ENCODE measurements at regions not wholly inside any gene's neighbourhood (a gene's known extent, or its start where the extent isn't known, plus 50 kb on each side); places are given as distances from the start of the nearest gene placed in this dataset.

DNA sequence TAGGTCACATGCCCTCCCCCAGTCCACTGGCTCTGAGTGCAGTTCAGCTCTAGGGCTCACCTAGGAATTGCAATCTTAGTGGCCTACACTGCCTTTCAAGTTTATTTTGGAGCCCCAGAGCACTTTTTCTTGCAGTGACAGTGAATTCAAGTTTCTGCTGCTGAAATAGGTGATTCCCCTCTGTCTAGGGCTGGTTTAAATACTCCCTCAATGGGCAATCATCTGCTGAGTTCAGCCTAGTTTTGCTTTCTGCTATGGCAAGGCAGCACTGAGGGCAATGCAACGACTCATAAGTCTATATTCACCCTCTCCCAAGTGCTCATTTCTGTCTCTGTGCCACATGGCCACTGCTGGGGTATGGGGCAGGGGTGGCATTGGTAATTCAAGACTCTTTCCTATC, 472.6 kb upstream of the RGS18 start:
- POLR2A ChIA-PET = no interaction called here
- CTCF ChIA-PET = no interaction called here
- TF ChIP-seq NFRKB (IDR thresholded peaks at IDR 0.05) = no peak
- no peak for TF ChIP-seq FOXA1 (IDR thresholded peaks at IDR 0.05)
- TF ChIP-seq, protein P1, sequence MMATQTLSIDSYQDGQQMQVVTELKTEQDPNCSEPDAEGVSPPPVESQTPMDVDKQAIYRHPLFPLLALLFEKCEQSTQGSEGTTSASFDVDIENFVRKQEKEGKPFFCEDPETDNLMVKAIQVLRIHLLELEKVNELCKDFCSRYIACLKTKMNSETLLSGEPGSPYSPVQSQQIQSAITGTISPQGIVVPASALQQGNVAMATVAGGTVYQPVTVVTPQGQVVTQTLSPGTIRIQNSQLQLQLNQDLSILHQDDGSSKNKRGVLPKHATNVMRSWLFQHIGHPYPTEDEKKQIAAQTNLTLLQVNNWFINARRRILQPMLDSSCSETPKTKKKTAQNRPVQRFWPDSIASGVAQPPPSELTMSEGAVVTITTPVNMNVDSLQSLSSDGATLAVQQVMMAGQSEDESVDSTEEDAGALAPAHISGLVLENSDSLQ (IDR thresholded peaks at IDR 0.05) = no peak
- no peak for TF ChIP-seq ELF4 (IDR thresholded peaks at IDR 0.05)
- TF ChIP-seq HDGF (IDR thresholded peaks at IDR 0.05; ENCODE audit: borderline replicate concordance) = no peak
- no peak for TF ChIP-seq LEF1 (IDR thresholded peaks at IDR 0.05; ENCODE audit: borderline replicate concordance)
- no peak for TF ChIP-seq FOXK2 (IDR thresholded peaks at IDR 0.05)
- TF ChIP-seq SP1 (IDR thresholded peaks at IDR 0.05) = no peak
- no peak for TF ChIP-seq CTBP1 (IDR thresholded peaks at IDR 0.05; ENCODE audit: borderline replicate concordance)
- no peak for TF ChIP-seq FOXM1 (IDR thresholded peaks at IDR 0.05; ENCODE audit: borderline replicate concordance)
- TF ChIP-seq TARDBP (IDR thresholded peaks at IDR 0.05) = no peak
- no peak for DNase-seq (ENCODE audit: extremely low spot score)

DNA sequence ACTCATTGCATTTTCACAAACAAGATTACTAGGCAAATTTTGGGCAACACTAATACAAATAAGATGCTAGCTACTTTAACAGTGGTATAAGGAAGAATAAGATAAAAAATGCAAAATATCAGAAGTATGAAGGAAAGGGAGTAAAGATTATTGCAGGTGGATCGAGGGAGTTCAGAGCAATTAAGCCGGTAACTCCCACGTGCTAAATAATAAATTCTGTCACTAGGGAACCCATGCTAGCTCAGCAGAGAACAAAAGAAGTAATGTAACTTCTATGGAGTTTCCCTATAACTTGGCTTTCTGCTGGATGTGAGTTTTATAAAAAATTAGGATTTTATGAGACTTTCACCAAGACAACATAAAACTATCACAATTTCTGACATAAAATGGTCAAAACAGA, 470.5 kb upstream of the RGS18 start:
- TF ChIP-seq HDGF (IDR thresholded peaks at IDR 0.05; ENCODE audit: borderline replicate concordance) (no peak), NFRKB (IDR thresholded peaks at IDR 0.05) (no peak), BHLHE40 (IDR thresholded peaks at IDR 0.05; ENCODE audit: borderline replicate concordance) (no peak), SUZ12 (IDR thresholded peaks at IDR 0.05) (no peak), FOXA1 (IDR thresholded peaks at IDR 0.05) (no peak), CTBP1 (IDR thresholded peaks at IDR 0.05; ENCODE audit: borderline replicate concordance) (no peak), FOXM1 (IDR thresholded peaks at IDR 0.05; ENCODE audit: borderline replicate concordance) (no peak), SP1 (IDR thresholded peaks at IDR 0.05) (no peak), LEF1 (IDR thresholded peaks at IDR 0.05; ENCODE audit: borderline replicate concordance) (no peak), L3MBTL2 (conservative IDR thresholded peaks at IDR 0.05) (no peak), ARNT (IDR thresholded peaks at IDR 0.05) (no peak), TARDBP (IDR thresholded peaks at IDR 0.05) (no peak), FOXK2 (IDR thresholded peaks at IDR 0.05) (no peak), ZNF384 (IDR thresholded peaks at IDR 0.05) (no peak), ELF4 (IDR thresholded peaks at IDR 0.05) (no peak)
- TF ChIP-seq, protein P1 (IDR thresholded peaks at IDR 0.05) = no peak
- ChIA-PET POLR2A (no interaction called here), CTCF (no interaction called here)
- no peak for DNase-seq (ENCODE audit: extremely low spot score)

DNA sequence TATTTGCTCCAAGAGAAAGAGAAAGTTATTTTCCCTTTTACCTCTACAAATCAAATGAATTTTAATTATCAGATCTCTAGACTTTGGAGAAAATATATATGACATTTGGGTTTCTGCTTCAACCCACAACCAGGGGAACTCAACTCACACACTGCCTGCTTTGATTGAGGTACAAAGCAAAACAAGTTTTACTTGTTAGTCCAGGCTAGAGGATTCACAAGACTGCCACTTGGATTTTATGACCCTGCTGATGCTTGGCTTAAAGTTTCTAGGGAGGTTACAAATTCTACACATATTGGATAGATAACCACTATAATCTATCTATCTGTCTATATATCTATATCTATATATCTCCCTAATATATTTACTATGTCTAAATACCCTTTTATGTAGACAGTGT, 467.3 kb upstream of the RGS18 start:
- CTCF ChIA-PET = no interaction called here
- no peak for TF ChIP-seq CTBP1 (IDR thresholded peaks at IDR 0.05; ENCODE audit: borderline replicate concordance)
- TF ChIP-seq ELF4 (IDR thresholded peaks at IDR 0.05) = no peak
- no peak for TF ChIP-seq TARDBP (IDR thresholded peaks at IDR 0.05)
- TF ChIP-seq LEF1 (IDR thresholded peaks at IDR 0.05; ENCODE audit: borderline replicate concordance) = no peak
- TF ChIP-seq SUZ12 (IDR thresholded peaks at IDR 0.05) = no peak
- TF ChIP-seq HDGF (IDR thresholded peaks at IDR 0.05; ENCODE audit: borderline replicate concordance) = no peak
- TF ChIP-seq FOXA1 (IDR thresholded peaks at IDR 0.05) = no peak
- TF ChIP-seq FOXK2 (IDR thresholded peaks at IDR 0.05) = no peak
- no peak for TF ChIP-seq NFRKB (IDR thresholded peaks at IDR 0.05)
- no peak for TF ChIP-seq ZNF384 (IDR thresholded peaks at IDR 0.05)
- DNase-seq (ENCODE audit: extremely low spot score) = no peak
- POLR2A ChIA-PET = no interaction called here

DNA sequence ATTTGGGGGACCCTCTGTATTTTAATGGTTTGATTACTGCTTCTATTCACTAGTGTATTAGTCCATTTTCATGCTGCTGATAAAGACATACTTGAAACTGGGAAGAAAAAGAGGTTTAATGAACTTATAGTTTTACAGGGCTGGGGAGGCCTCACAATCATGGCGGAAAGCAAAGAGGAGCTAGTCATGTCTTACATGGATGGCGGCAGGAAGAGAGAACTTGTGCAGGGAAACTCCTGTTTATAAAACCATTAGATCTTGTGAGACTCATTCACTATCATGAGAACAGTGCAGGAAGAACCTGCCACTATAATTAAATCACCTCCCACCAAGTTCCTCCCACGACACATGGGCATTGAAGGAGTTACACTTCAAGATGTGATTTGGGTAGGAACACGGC, 464.5 kb upstream of the RGS18 start:
- ChIA-PET POLR2A (no interaction called here), CTCF (no interaction called here)
- DNase-seq (ENCODE audit: extremely low spot score) = no peak
- TF ChIP-seq LEF1 (IDR thresholded peaks at IDR 0.05; ENCODE audit: borderline replicate concordance) (no peak), HDGF (IDR thresholded peaks at IDR 0.05; ENCODE audit: borderline replicate concordance) (no peak), FOXK2 (IDR thresholded peaks at IDR 0.05) (no peak), FOXM1 (IDR thresholded peaks at IDR 0.05; ENCODE audit: borderline replicate concordance) (no peak), TARDBP (IDR thresholded peaks at IDR 0.05) (no peak), CTBP1 (IDR thresholded peaks at IDR 0.05; ENCODE audit: borderline replicate concordance) (no peak), BHLHE40 (IDR thresholded peaks at IDR 0.05; ENCODE audit: borderline replicate concordance) (no peak), ARNT (IDR thresholded peaks at IDR 0.05) (no peak), NFRKB (IDR thresholded peaks at IDR 0.05) (no peak), ELF4 (IDR thresholded peaks at IDR 0.05) (no peak), SP1 (IDR thresholded peaks at IDR 0.05) (no peak), FOXA1 (IDR thresholded peaks at IDR 0.05) (no peak)
- TF ChIP-seq, protein P1 (IDR thresholded peaks at IDR 0.05) = no peak

DNA sequence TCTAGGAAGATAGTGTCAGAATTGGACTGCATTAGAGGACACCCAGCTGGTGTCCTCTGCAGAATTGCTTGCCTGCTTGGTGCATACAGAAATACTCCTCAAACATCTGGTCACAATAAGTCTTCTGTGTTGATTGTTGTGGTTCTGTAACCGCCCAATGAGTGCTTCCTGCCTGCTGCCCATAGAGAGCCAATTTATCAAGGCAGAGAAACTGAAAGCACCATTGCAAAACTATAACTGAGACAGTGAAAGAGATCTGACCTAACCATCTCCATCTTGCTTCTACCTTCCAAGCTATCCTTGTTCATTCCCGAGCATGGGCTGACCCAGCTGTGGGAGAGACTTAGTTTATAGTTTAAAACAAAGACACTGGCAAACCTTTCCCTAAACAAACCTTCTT, 462.4 kb upstream of the RGS18 start:
- TF ChIP-seq SUZ12 (IDR thresholded peaks at IDR 0.05) (no peak), HDGF (IDR thresholded peaks at IDR 0.05; ENCODE audit: borderline replicate concordance) (no peak), FOXA1 (IDR thresholded peaks at IDR 0.05) (no peak), ELF4 (IDR thresholded peaks at IDR 0.05) (no peak), FOXM1 (IDR thresholded peaks at IDR 0.05; ENCODE audit: borderline replicate concordance) (no peak), ARNT (IDR thresholded peaks at IDR 0.05) (no peak), BHLHE40 (IDR thresholded peaks at IDR 0.05; ENCODE audit: borderline replicate concordance) (no peak), CTBP1 (IDR thresholded peaks at IDR 0.05; ENCODE audit: borderline replicate concordance) (no peak), FOXK2 (IDR thresholded peaks at IDR 0.05) (no peak), ZNF384 (IDR thresholded peaks at IDR 0.05) (no peak), LEF1 (IDR thresholded peaks at IDR 0.05; ENCODE audit: borderline replicate concordance) (no peak)
- ChIA-PET POLR2A (no interaction called here), CTCF (no interaction called here)
- no peak for DNase-seq (ENCODE audit: extremely low spot score)

DNA sequence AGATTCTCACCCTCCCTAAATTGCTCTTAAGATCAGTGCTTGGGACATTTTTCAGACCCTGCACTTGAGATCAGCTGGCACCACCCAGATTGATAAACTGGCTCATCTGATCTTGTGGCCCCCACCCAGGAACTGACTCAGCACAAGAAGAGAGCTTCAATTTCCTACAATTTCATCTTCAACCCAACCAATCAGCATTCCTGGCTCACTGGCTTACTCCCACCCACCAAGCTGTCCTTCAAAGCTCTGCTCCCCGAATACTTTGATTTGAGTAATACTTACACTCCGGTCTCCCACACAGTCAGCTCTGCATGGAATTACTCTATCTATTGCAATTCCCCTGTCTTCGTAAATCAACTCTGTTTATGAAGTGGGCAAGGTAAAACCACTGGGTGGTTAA, 461.9 kb upstream of the RGS18 start:
- no peak for DNase-seq (ENCODE audit: extremely low spot score)
- POLR2A ChIA-PET = no interaction called here
- CTCF ChIA-PET = no interaction called here
- TF ChIP-seq LEF1 (IDR thresholded peaks at IDR 0.05; ENCODE audit: borderline replicate concordance) (no peak), TARDBP (IDR thresholded peaks at IDR 0.05) (no peak), SUZ12 (IDR thresholded peaks at IDR 0.05) (no peak), NFRKB (IDR thresholded peaks at IDR 0.05) (no peak), SP1 (IDR thresholded peaks at IDR 0.05) (no peak), CTBP1 (IDR thresholded peaks at IDR 0.05; ENCODE audit: borderline replicate concordance) (no peak), ARNT (IDR thresholded peaks at IDR 0.05) (no peak), FOXM1 (IDR thresholded peaks at IDR 0.05; ENCODE audit: borderline replicate concordance) (no peak), FOXK2 (IDR thresholded peaks at IDR 0.05) (no peak), ELF4 (IDR thresholded peaks at IDR 0.05) (no peak), FOXA1 (IDR thresholded peaks at IDR 0.05) (no peak), BHLHE40 (IDR thresholded peaks at IDR 0.05; ENCODE audit: borderline replicate concordance) (no peak), HDGF (IDR thresholded peaks at IDR 0.05; ENCODE audit: borderline replicate concordance) (no peak), L3MBTL2 (conservative IDR thresholded peaks at IDR 0.05) (no peak), ZNF384 (IDR thresholded peaks at IDR 0.05) (no peak)
- TF ChIP-seq, protein P1 (IDR thresholded peaks at IDR 0.05) = no peak
